GM19397 (cell line): ENCODE measurements at regions not wholly inside any gene's neighbourhood (a gene's known extent, or its start where the extent isn't known, plus 50 kb on each side); places are given as distances from the start of the nearest gene placed in this dataset.

ENCODE experiments used
- ATAC-seq: cut with Tn5 transposase; IDR thresholded peaks from one replicate; pipeline ENCODE4 v1.9.1; 2021; ENCODE audit warnings: mild to moderate bottlenecking, moderate library complexity; ENCODE audit not compliant: unreplicated experiment

DNA sequence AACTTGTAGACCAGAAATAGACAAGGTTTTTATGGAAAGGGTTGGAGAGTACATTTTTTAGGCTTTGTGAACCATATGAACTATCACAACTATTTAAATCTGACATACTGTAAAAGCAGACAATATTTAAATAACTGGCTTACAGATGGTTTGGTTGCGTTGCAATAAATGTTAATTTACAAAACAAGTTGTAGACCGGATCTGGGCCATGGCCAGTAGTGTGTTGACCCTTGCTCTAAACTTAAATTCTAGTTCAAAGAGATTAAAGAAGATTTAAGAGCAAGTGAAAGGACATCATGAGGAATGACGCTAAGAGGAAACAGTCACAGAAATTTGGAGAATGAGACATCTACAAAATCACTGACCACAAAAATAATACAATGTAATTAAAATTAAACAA lies 652.7 kb downstream of the DCDC2C start:
- ATAC-seq, result no peak

DNA sequence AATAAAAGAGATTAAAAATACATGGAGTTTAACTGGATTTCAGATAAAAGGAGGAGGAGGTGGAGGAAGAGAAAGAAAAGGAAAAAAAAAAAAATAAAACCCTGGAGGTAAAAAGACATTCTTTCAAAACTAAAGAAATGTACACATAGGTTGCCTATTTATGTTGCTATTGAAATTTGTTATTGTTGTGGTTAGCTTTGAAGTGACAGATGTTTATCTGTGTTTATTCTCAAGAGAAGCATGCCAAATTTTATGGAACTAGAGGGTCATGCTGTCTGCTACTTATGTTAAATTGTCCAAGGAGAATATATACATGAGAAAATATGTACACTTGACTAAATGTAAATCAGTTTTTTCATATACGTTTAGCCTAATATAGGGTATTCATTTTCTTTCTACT lies 653.2 kb downstream of the DCDC2C start:
- ATAC-seq, result no peak

DNA sequence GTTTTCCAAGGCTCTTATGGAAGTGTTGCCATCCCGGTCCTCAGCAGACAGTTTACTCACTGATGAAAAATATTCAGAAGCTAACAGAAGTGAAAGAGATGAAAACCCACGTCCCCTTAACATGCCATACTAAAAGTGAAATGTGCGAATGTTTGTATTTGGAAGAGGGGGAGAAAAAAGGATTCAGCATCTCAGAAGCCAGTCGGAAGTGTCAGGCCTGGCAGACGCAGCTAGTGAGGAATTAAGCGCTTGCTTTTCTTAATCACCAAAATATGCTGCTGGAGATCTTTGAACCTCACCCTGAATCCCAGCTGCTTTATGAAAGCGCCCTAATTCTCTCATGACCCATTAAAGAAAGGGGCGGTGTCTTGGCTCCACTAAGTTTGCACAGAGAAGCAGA lies 653.7 kb downstream of the DCDC2C start:
- ATAC-seq, result no peak

DNA sequence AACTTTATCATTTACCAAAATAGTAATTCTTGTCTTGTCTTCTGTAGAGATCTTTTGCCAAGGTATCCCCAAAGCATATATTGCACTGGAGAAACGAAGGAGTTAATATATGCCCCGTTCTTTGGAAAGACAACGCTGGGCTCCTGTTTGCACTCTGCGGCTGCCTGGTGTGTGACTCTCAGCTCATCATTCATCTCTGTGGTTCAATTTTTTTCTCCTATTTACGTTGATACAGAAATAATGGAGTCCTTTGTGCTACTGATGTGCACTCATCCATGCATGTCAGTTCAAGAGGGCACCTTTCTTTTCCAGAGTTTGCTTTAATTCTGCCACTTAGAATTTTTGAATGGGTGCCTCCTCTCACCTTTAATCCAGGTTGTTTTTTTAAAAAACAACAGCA lies 655.5 kb downstream of the DCDC2C start:
- ATAC-seq, result no peak

DNA sequence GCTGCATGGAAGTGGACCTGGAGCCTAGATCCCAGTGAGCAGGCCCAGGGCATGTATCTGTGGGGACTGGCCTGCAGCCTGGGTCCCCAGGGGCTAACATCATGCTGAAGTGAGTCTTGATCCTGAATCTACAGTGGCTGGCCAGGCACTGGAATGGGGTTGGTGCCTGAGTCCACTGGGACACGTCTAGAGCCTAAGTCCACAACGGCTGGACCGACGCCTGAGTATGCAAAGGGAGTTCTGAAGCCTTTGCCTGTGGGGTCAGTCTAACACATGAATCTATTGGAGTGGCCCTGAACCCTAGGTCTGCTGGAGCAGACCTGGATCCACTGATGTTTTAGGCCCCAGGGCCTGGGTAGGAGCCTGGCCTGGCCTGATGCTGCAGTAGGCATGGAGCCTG lies 665.5 kb downstream of the DCDC2C start:
- no peak for ATAC-seq

DNA sequence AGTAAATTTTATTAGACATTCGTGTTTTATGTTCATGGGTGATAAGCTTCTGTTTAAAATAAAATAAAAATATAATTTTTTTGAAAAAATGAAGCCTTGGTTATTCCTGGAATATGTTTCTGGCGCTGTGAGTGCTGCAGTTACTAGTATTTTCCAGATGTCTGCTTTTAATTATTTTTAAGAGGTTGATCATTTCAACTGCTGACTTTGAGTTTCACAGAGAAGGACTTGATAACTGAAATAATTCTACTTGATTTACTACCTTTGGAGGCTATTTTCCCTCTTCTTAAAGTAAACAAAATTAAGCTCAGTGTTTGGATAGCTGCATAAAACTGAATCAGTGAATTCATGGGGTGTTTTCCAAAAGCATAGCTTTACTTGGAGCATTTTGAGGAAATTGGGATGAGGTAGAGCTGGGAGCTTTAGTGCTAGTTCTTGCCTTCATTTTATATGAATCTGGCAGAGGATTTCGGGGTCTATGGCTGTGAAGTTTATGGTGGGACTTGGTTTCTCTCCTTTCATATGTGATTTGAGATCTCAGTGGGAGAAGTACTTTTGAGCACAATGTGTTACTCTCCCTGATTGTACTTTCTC lies 666.5 kb downstream of the DCDC2C start:
- ATAC-seq, result no peak

DNA sequence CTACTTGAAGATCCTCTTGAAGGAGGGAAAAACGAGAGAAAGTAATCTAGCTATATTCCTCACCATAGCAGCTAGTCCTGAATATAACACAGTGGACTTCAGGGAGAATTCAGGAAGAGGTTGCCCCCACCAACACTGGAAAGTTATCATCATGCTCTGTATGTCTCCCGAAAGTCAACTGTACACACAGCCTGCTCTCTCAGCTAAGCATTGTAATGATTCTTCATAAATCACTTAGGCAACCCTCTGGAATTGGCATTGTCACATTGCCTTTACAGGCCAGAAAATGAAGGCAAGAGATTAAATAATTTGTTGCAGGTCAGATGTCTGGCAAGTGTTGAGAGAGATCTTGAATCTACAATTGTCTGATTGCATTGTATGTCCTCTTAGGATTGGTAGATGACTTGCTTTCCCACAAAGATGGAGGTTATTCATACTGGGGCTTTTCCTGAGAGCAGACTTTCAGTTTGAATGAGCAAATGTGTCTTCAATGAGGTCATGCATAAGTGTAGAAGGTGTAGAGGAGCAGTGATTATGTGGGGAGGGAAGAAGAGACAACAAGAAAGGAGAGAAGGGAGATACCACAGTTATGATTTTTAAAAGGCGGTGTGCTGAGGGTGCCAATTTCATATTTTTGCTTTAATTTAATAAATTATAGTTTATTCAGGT lies 667.2 kb downstream of the DCDC2C start:
- ATAC-seq, result no peak

DNA sequence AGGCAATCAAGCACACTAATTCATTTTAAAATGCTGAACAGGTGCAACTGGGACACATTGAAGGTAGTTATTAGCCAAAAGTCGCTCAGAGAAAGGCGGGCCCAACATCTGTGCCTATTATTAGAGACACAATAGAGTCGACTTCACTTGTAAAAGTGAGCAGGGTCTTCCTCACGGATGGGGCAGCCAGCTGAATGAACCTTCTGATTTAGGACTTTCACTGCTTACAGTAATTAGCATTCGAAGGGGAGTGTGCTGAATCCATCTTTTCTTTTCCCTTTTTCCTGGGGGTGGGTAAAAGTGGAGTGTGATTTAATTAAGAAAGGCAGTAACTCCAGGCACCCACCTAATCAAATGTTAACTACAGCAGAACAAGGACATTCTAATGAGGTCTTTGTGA lies 677.7 kb downstream of the DCDC2C start:
- no peak for ATAC-seq

DNA sequence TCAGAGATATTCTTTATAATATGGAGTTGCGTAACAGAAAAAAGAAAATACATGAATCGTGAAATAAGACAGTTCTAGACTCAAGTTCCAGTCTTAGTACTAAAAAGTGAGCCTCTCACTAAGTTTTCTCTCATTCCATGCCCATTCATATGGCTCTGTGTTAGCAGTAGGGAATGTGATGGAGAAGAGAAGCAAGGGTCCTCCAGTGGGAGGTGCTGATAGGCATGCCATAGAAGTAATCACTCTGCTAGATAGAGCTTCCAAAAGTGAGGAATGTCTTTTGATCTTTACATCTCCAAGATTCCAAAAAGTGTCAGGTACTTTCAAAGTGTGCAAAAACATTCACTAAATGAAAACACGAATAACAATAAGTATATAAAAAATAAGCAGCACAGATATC lies 678.4 kb downstream of the DCDC2C start:
- no peak for ATAC-seq

DNA sequence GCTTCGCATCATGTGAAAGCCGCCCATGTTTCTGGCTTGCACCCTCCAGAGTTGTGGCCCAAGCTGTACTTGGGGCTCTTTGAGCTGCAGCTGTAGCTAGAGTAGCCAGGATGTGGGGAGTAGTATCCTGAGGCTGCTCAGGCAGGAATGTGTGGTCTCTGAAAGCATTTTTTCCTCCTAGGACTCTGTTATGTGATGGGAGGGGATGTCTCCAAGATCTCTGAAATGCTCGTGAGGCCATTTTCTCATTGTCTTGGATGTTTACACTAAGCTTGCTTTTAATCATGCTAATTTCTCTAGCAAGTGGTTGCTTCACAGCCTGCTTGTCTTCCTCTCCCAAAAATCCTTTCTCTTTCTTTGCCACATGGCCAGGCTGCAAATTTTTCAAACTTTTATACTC lies 687.6 kb downstream of the DCDC2C start:
- ATAC-seq, result no peak

DNA sequence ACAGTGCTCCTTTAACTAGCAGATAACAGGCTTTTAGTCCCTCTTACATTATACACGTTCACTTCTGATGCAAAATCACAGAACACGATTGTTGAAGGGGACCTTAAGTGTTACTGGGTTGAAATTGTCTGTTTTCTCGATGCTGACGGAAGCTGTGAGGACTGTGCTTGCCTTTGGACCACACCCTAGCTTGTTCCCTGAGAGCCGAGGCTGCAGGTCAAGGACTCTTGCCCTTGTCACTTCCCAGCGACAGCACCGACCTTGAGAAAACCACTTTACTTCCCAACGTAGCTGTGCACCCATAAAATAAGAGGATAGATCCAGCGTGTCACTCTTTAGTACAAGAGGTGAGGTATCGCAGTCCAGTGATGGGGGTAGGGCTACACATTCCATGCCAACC lies 701.0 kb downstream of the DCDC2C start:
- no peak for ATAC-seq

DNA sequence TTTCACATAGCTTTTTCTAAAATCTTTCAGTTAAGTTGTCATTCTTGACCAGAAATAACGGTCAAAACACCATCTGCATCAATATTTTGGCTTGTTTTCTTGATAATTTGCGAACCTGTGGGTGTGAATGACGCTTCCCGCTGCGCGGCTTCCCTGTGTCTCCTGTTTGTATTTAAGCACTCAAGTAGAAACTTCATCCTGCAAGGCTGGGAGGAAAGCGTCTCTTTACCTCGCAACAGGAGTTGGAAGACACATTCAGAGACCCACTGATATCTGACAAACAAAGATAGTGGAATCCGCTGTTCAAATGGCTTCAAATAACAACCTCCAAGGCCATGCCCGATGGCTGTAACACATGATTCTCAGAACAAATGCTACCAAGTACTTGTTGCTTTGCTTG lies 704.9 kb downstream of the DCDC2C start:
- no peak for ATAC-seq

DNA sequence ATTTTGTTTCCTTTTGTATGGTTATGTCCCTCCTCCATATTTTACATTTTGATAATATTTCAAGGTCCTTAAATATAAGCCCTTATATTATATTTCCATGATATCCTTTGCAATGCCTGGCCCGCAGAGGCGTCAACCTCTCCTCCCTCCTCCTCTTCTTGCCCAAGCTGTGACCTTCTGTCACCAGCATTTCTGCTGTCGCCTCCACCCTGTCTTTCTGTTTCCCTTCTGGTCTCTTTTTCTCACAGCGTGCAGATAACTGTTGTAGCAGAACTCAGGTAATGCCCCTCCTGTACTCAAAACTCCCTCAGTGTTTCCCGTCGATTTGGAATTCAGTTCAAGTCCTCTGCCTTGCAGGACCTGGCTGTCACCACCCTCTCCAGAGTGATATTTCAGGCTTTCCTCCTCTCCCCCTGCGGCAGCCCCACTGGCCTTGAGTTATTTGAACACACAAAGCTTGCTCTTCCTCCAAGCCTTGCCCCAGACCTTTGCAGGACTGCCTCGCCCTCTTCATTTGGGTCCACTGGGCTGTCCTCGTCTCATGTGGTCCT lies 709.3 kb downstream of the DCDC2C start:
- no peak for ATAC-seq

DNA sequence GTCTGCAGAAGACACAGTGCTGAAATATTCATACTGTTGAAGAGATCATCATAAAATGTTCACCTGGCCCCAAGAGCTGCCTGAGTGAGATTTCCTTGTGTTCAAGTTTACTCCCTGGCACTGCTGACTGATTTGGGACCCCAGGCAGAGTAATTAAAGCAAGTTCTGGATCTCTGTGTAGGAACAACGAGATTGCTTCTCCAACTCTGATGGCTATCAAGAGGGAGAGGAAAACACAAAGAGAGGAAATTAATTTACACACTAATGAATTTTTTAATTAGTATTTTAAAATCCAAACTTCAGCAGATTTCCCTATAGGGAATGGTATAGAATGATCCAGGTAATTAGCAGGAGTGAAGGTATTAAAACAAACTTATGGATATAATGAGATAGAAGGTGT lies 711.8 kb downstream of the DCDC2C start:
- ATAC-seq, result no peak

DNA sequence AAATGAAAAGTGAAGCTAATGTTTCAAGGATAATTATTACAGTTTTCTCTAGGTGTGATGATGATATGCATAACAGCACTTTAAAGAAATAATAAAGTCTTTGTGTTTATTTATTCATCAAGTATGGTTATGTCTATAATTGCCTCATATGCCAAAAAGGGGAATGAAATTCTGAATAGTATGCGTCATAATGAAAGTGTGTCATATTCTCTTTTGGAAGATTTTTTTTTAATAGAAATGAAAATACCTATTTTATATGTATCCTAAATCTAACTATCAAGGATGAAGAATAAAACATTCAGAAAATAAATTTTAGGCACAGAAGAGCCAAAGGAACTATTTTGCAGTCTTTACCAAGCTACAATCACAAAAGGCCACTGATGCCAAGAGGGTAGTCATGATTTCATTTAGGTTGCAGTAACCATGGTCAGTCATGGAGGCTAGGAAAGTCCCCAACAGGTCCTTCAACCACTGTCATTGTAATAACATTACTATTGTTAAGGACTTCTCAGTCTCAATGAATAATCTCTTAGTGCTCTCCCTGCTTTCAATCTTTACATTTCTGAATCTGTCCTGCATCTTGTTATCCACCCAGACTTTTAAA lies 712.5 kb downstream of the DCDC2C start:
- ATAC-seq, result no peak

DNA sequence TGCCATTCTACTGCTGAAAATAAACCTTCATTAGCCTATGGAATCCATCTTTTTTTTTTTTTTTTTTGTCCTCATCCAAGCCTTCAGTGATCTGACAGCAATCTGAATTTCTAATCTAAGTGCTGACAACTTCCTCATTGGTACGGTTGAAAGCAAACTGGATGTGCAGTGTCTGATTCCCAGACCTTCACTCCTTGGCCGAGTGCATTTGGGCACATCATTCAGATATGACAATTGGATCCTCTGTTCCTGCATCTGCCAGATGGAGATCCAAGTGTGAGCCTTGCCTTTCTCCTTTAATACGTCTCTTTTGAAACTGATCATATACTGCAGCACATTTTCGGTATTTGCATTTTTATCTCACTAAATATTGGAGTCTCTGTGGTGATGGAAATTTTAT lies 713.1 kb downstream of the DCDC2C start:
- no peak for ATAC-seq

DNA sequence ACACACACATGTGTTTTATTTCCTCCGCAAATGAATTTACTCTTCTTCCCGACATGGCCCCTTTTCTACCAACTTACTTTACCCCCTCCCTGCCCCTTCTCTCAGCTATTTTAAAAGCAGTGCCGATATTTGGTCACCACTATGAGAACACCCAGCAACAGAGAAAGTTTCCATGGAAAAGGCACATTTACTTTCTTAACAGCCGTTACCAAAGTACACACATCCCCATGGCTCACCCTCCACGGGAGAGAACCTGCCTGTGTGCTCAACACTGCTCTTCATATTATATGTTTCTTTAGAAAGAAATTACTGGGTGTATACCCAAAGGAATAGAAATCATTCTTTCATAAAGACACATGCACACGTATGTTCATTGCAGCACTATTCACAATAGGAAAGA lies 714.4 kb downstream of the DCDC2C start:
- no peak for ATAC-seq

DNA sequence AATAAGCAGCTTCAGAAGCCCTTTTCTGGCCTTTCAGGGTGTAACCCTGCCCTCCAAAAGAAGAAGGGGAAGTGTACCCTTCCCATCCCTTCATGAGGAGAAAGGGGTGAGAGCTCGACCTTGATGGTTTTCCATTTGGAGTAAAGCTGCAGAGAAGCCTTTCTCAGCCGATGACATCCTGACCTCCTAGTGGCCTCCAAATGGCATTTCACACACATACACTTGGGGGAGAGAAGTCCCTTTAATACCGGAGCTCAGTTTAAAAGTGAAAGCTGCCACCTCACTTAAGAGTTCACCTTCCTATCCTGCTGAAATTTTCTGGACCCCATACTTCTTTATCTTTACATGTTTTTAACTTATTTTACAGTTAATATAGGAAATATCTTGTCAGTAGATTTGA lies 716.7 kb downstream of the DCDC2C start:
- ATAC-seq, result no peak

DNA sequence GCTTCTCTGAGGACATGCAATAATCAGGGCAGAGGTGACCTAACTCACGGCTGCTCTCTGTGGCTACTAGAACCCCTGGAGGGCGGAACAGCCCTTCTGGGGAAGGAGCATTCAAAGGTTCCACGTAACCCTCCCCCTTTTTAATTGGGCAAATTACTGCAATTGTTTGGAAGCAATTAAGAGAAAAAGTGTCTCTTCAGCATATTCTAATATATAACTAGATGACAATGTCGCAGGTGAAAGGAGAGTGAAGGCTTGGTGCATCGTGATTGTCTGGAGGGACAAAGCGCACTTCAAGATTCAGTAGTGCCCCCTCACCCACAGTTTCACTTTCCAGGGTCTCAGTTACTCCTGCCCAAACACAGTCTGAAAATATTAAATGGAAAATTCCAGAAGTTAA lies 720.8 kb downstream of the DCDC2C start:
- ATAC-seq, result no peak

DNA sequence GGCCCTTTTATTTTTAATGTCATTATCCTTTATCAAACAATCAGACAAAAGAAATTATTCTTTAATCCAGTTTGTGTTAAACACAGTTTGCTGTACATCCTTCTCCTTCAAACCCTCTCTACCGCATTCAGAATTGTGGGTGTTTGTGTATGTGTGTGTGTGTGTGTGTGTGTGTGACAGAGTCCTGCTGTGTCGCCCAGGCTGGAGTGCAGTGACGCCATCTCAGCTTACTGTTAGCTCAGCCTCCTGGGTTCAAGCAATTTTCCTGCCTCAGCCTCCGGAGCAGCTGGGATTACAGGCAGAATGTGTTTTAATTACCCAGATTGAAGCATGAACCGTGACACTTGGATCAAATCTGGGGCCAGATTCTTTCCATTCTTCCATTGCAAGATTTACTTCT lies 723.7 kb downstream of the DCDC2C start:
- ATAC-seq, result no peak

DNA sequence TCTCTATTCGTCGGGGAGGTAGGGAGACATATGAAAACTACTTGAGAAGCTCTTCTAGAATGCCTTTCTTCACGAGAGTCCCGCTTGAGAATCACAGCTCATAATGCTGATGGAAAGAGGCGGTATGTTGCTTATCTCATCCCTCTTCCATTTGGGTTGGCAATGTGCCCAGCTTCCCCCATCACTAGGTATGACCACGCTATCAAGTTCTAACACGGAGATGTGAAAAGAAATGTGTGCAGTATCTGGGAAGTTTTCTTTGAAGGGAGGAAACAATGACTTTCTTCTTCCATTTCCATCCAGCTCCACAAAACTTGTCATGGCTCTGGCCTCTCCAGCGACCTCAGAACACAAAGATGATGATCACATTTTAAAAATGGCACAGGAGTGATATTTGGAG lies 742.4 kb downstream of the DCDC2C start:
- no peak for ATAC-seq

DNA sequence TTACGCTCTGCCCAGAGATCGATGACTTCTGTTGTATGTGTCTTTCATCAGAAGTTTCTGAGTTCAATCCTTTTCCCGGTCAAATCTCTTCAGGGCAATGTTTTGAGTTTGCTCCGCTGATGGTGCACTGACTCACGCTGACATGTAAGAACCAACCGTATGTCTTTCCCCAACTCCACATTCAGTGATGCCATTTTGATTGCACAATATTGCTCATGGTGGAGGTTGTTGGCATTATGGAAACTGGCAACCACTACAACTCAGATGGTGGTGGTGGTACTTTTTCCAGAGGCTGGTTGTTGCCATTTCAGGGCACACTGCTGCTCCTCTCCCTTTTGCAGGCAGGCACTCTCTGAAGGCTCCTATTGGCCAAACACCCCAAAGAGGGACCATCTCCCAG lies 751.5 kb downstream of the DCDC2C start:
- ATAC-seq, result no peak
